Tibial artery (tissue), 4 donors: ENCODE measurements at regions not wholly inside any gene's neighbourhood (a gene's known extent, or its start where the extent isn't known, plus 50 kb on each side); places are given as distances from the start of the nearest gene placed in this dataset.
A peak's percentile ranks its signal among the peaks of the same experiment; 100 is the strongest.
"Not testable (repeated sequence)": the region's sequence is repeated elsewhere in the genome, so short reads cannot be mapped to it uniquely, and the experiment has no call there.

Source experiments
- DNase-seq, 2 donors: peaks; one replicate each; pipeline ENCODE4 v3.0.0-alpha.2; 2019
- H3K27ac ChIP-seq, 2 donors: fragments of 200-600 bp; sonication (generic) in 1 of 2; 1 replicate in 1 of 2; 2 replicates in 1 of 2; pipeline ENCODE4 v1.5.1; 2018 to 2019; ENCODE audit warnings: mild to moderate bottlenecking in 1 of 2
- H3K27me3 ChIP-seq, 2 donors: fragments of 200-600 bp; sonication (generic) in 1 of 2; one replicate each; pipeline versions ENCODE4 v1.5.1 to v1.6.0; 2016 to 2019
- H3K36me3 ChIP-seq, 3 donors: fragments of 200-600 bp; sonication (generic) in 2 of 3; one replicate each; pipeline ENCODE4 v1.5.1; 2016 to 2019; ENCODE audit warnings: mild to moderate bottlenecking in 2 of 3
- H3K4me1 ChIP-seq, 4 donors: fragments of 200-600 bp; sonication (generic) in 2 of 4; 1 replicate in 3 of 4; 2 replicates in 1 of 4; pipeline ENCODE4 v1.5.1; 2016 to 2019
- H3K4me3 ChIP-seq, 2 donors: fragments of 200-600 bp; sonication (generic) in 1 of 2; 1 replicate in 1 of 2; 2 replicates in 1 of 2; pipeline ENCODE4 v1.5.1; 2018 to 2019; ENCODE audit warnings: mild to moderate bottlenecking in 2 of 2
- H3K9me3 ChIP-seq, 3 donors: fragments of 200-600 bp; sonication (generic) in 1 of 3; one replicate each; pipeline ENCODE4 v1.5.1; 2016 to 2019
- CTCF ChIP-seq, 2 experiments: fragments of 200-600 bp in 1 of 2; fragments of 450-650 bp in 1 of 2; IDR thresholded peaks; one replicate each; pipeline ENCODE4 v1.5.1; 2017 to 2019; ENCODE audit warnings: antibody characterized with exemption in 2 of 2, mild to moderate bottlenecking in 1 of 2, moderate library complexity in 1 of 2
- intact Hi-C: fragments of 100-400 bp; cut with DNase I; formaldehyde crosslinking; loops from one replicate; pipeline ENCODE4 v1.15.0; 2023; ENCODE audit warnings: low total_unique reads

- Histone ChIP-seq H3K27ac (no peak overlapping the region), H3K9me3 (no peaks in the 10 kb centered on the region), H3K36me3 (no peaks in the 10 kb centered on the region), H3K4me1 (no peaks in the 10 kb centered on the region), H3K4me3 (no peak overlapping the region), H3K27me3 (no peaks in the 10 kb centered on the region)
- DNase-seq: no peak
- intact Hi-C loops: no loop called here
- TF ChIP-seq CTCF (IDR thresholded peaks at IDR 0.05): no peak
Measured at GRCh38 chr6:7025861-7026260, 81.9 kb upstream of the RREB1 start.

GRCh38 chr6:7028963-7029362, 78.8 kb upstream of the RREB1 start:
- H3K27me3 ChIP-seq, intact Hi-C loops, H3K27ac ChIP-seq, DNase-seq, H3K9me3 ChIP-seq, H3K36me3 ChIP-seq, H3K4me3 ChIP-seq, H3K4me1 ChIP-seq: not testable (repeated sequence)

- DNase-seq, intact Hi-C loops: not testable (repeated sequence)
Measured at GRCh38 chr6:7030968-7031367, 76.8 kb upstream of the RREB1 start.

GRCh38 chr6:7033202-7033601, 74.6 kb upstream of the RREB1 start:
- TF ChIP-seq CTCF (IDR thresholded peaks at IDR 0.05): no peak
- H3K27me3 ChIP-seq: peaks cover 0 to 13% of the 10 kb centered on the region in 2 donors
- no peak overlapping the region for H3K4me3 ChIP-seq
- H3K4me1 ChIP-seq: no peaks in the 10 kb centered on the region
- no peaks in the 10 kb centered on the region for H3K36me3 ChIP-seq
- no peaks in the 10 kb centered on the region for H3K9me3 ChIP-seq
- H3K27ac ChIP-seq: no peak overlapping the region
- intact Hi-C loops: no loop called here
- DNase-seq: peak in 1 of 2 donors; percentile 26

More at GRCh38 chr6:7030968-7031367, 76.8 kb upstream of the RREB1 start:
- not testable (repeated sequence) for H3K27ac ChIP-seq, H3K4me1 ChIP-seq, H3K36me3 ChIP-seq, H3K9me3 ChIP-seq, H3K4me3 ChIP-seq
- peaks cover 0 to 13% of the 10 kb centered on the region in 2 donors for H3K27me3 ChIP-seq

GRCh38 chr6:7034055-7034454, 73.7 kb upstream of the RREB1 start:
- H3K4me3 ChIP-seq: no peak overlapping the region
- no peak overlapping the region for H3K27ac ChIP-seq
- peaks cover 0 to 13% of the 10 kb centered on the region in 2 donors for H3K27me3 ChIP-seq
- no peaks in the 10 kb centered on the region for H3K36me3 ChIP-seq
- TF ChIP-seq CTCF (IDR thresholded peaks at IDR 0.05): no peak
- no peaks in the 10 kb centered on the region for H3K9me3 ChIP-seq
- intact Hi-C loops: no loop called here
- H3K4me1 ChIP-seq: no peaks in the 10 kb centered on the region
- no peak for DNase-seq

GRCh38 chr6:7035837-7036249, 71.9 kb upstream of the RREB1 start:
- DNase-seq: no peak
- no peak overlapping the region for H3K27ac ChIP-seq
- intact Hi-C loops: no loop called here

More at GRCh38 chr6:7035837-7036249, 71.9 kb upstream of the RREB1 start:
- Histone ChIP-seq H3K9me3 (no peaks in the 10 kb centered on the region), H3K4me3 (no peak overlapping the region), H3K27me3 (peaks cover 0 to 13% of the 10 kb centered on the region in 2 donors), H3K36me3 (no peaks in the 10 kb centered on the region), H3K4me1 (no peaks in the 10 kb centered on the region)
- TF ChIP-seq CTCF (IDR thresholded peaks at IDR 0.05): no peak
